Activated CD8-positive, alpha-beta memory T cell treated with anti-CD3 and anti-CD28 coated beads for 48 hours (primary cell): ENCODE measurements at regions not wholly inside any gene's neighbourhood (a gene's known extent, or its start where the extent isn't known, plus 50 kb on each side); places are given as distances from the start of the nearest gene placed in this dataset.
"Not testable (repeated sequence)": the region's sequence is repeated elsewhere in the genome, so short reads cannot be mapped to it uniquely, and the experiment has no call there.

Experiments
- DNase-seq, 3 experiments: peaks; one replicate each; pipeline ENCODE4 v3.0.0-alpha.2; 2020; ENCODE audit warnings: low read depth in 2 of 3, low spot score in 2 of 3

DNA sequence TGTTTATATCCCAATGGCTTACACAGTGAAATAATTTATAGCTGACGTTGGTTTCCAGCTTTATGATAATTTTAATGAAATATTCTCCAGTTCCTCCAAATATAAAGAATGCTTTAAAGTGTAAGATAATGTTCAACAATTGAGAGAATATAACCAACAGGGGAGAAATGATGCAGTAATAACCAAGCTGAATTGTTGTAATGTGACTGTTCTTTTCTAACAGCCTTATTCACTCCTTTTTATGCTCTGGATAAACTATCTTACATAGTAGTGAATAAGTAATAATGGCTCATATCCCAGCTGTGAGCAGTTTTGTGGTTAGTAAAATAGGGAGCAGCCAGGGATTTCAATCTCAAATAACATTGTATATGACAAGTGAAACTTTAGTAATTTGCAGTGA lies 2348.7 kb upstream of the ACO1 start:
- DNase-seq = no peak

DNA sequence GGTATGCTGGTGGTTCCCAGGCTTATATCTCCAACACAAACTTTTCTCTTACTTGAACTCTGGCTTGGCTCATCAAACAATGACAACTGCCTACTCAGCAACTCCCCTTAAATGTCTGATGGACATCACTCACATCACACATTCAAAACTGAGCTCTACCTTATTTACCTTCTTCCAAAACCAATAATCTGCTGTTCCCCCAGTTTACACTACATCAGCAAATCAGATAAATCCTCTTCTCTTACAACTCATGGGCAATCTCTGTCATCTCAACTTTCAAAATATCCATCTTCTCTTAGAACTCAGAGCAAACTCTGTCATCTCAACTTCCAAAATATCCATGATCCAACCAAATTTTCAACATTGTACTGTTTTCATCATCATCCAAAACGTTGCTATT lies 2347.9 kb upstream of the ACO1 start:
- no peak for DNase-seq

DNA sequence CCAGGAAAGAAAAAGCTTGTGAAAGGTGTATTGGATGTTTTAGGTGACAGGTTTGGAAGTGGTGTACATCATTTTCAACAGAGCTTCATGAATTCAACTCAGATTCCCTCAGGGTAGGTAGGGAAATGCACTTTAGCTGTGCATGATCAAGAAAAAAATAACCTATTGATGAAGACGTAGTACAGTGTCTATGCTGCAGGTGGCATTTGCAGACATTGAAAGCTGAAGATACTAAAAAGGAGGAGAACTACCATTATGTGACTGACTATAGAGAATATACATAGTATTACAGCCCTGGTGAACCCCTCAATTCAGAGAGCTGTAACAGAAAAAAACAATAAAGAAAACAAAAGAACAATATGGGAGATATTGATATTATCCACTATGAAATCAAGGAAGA lies 2344.7 kb upstream of the ACO1 start:
- no peak for DNase-seq

DNA sequence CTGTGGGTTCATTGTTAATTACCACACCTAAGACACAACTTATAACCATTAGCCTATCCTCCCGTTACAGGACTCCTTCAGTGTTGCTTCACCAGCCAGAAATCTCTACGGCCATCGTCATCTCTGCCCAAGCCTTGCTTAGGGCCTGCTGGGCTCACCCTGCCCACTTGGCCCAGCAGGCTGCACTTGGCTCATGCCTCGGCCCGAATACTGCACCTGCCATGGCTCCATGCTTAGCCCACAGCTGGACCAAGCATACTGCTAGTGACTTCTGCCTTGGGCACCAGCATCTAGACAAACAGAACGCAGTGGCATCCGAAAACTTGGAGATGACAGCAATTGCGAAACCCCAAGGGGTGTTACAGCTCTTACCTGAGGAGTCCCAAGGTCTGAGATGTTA lies 2336.0 kb upstream of the ACO1 start:
- no peak for DNase-seq

DNA sequence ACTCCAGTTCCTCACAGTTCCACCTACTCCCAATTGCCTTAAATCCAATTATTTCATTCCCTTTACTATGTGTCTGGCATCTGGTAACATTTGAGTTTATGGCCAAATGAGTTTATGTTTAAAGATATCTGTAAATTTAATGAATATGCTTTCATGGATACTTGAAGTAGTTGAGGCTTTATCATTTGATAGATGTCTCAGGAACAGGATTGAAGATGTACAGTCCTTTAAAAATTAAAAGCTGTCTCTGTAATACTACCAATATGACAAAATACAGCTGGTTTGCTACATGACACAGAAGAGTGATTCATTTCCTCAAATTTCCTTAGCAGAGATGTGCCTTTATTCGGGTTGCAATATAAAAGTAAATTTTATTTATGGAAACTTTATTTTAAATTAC lies 2326.0 kb upstream of the ACO1 start:
- no peak for DNase-seq

DNA sequence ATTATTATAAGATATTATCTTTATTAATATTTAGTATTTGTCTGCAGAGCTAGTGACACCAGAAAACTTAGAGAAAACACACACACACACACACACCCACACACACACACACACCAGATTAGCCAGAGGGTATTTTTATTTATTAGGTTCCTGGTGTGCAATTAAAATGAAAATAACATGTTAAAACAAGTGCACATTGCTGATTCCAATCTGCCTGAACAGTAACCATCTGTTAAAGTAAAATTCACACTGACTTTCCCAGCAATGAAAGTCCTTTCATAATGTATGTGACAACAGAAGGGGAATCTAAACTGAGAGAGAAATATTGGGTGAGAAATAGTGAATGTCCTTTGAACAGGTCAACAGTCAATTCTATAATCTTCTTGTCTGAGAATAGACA lies 2323.5 kb upstream of the ACO1 start:
- DNase-seq = no peak

DNA sequence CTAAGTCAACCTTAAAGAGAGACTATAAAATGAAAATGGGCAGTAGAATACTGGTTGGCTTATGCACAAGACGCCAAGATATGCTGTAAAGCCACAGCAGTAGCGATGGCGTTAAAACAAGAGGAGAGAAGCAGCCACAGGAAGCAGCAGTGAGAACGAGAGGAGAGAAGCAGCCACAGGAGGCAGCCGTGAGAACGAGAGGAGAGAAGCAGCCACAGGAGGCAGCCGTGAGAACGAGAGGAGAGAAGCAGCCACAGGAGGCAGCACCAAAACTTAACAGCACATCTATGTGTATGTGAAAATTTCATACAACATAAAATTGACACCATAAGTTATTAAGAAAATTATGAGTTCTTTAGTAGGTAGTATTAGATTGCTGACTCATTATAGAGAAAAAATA lies 2318.6 kb upstream of the ACO1 start:
- no peak for DNase-seq

DNA sequence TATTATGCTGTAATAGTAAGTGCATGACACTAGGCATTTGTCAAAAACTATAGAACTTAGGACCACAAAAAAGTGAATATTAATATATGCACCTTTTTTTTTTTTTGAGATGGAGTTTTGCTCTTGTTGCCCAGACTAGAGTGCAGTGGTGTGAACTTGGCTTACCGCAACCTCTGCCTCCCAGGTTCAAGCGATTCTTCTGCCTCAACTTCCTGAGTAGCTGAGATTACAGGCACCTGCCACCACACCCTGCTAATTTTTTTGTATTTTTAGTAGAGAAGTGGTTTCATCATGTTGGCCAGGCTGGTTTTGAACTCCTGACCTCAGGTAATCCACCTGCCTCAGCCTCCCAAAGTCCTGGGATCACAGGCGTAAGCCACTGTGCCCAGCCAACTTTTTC lies 2315.2 kb upstream of the ACO1 start:
- not testable (repeated sequence) for DNase-seq

DNA sequence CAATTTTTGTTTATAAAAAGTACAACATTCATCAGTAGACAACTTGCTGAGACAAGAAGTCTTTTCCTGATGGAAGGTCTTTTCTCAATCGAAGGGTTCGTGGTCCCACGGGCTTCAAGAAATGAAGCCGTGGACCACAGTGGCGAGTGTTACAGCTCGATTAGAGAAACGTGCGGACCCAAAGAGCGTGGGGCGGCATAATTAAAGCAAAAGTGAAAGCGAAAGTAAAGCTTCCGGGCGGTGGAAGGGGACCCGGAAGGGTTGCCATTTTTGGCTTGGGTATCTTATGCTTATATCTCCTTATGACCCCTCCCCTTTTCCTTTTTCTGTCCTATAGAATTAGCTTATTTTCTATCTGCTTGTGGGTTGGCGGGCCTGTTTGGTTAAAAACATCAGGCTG lies 2309.4 kb upstream of the ACO1 start:
- no peak for DNase-seq

DNA sequence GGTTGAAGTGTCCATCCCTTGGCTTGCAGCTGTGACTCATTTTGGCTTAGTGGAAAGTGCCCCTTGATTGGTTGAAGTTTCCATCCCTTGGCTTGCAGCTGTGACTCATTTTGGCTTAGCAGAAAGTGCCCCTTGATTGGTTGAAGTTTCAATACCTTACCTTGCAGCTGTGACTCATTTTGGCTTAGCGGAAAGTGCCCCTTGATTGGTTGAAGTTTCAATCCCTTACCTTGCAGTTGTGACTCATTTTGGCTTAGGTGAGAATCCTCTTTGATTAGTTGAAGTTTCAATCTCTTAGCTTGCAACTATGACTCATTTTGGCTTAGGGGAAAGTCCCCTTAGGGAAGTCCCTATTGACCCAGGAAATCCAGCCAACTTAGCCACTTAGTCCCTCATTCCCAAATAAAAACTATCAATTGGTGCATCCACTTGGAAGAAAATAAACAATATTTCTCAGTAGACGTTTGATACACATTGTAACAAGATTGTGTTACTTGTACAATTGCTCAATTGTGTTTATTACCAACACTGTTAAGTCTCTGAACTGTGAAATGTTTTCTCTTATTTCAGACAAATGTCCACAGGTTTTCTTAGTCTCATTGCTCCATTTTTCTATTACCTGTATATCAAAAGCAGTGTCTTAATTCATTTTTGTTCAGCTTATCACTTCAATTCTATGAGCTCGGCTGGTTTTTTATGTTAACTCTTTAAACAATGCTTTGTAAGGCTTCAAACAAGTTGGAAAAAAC lies 2308.8 kb upstream of the ACO1 start:
- DNase-seq = peak in 1 of 3 experiments; percentile 8

DNA sequence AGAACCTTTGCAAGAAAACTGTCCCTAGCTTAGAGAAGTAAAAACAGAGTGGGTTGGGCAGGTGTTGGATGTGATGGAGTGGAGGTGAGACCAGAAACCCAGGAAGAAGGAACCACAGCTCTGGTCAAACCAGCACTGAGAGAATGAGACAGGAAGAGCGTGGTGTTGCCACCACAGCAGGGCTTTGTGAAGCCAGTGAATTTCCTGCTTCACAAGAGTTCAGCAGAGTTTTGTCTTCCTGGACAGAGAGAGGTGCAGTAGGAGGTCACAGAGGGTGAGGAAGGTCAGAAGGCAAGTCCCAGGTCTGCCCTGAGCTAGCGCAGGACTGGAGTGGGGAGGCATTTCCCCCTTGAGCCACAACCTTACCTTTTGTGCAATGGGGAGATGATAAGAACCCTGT lies 2306.2 kb upstream of the ACO1 start:
- DNase-seq = no peak

DNA sequence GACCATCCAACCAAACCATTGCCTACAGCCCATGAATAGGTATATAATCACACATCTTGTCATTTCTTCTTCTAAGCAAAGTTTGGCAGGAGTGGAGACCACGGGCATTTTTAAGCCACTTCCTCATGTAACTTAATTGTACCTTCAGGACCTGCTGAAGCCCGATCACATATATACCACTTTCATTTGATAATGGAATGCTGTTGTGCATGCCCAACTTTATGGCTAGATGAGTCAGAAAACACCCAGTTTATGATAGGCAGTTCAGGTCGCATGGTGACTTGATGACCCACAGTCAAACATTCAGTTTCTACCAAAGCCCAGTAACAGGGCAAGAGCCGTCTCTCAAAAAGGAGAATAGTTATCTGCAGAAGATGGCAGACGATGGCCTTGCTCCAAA lies 2295.0 kb upstream of the ACO1 start:
- DNase-seq = no peak

DNA sequence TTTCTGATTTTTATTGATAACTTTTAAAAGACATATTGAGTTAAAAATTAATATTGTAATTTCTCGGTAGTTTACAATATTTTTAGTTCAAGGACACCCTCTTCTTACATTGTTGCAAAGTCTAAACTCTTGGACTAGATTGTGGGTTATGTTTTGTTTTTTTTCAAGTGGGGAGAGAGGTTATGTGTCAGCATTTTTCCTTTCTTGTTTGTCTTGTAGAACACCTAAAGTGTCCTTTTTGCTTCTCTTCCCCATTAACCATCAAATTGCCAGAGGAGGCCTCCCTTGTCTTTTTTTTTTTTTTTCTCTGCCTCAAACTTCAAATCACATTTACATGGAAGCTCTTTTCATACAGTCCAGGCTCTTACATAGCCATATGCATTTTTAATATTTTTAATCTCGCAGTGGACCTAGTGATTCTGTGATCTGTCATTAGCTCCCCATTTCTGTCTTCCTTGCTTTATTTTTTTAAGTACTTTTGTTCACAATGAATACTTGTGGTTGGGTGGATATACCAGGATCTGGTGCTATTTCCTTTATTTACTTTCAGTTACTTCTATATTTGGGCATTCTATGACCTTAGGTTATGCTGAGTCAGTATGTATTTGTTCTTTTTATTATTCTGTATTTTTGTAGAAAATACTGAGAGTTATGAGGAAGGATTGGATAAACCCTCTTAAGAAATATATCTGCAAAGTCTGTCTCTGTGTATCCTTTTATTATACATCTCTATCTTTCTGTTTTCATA lies 2280.6 kb upstream of the ACO1 start:
- DNase-seq = no peak

DNA sequence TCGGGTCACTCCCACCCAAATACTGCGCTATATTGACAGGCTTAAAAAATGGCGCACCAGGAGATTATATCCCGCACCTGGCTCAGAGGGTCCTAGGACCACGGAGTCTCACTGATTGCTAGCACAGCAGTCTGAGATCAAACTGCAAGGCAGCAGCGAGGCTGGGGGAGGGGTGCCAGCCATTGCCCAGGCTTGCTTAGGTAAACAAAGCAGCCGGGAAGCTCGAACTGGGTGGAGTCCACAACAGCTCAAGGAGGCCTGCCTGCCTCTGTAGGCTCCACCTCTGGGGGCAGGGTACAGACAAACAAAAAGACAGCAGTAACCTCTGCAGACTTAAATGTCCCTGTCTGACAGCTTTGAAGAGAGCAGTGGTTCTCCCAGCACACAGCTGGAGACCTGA lies 2277.3 kb upstream of the ACO1 start:
- DNase-seq = not testable (repeated sequence)

DNA sequence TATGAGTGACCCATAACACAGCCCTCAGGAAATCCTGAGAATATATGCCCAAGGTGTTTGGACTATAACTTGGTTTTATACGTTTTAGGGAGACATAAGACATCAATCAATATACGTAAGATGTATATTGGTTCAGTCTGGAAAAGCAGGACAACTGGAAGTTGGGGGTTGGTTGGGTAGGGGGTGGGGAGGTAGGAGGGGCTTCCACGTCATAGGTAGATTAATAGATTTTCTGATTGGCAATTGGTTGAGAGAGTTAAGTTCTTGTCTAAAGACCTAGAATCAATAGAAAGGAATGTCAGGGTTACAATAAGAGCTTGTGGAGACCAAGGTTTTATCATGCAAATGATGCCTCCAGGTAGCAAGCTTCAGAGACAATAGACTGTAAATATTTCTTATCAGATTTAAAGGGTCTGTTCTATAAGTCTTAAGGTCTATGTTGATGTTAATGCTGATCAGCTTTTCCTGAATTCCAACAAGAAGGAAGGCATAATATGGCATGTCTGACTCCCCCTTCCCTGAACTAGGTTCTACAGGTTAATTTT lies 2267.7 kb upstream of the ACO1 start:
- no peak for DNase-seq

DNA sequence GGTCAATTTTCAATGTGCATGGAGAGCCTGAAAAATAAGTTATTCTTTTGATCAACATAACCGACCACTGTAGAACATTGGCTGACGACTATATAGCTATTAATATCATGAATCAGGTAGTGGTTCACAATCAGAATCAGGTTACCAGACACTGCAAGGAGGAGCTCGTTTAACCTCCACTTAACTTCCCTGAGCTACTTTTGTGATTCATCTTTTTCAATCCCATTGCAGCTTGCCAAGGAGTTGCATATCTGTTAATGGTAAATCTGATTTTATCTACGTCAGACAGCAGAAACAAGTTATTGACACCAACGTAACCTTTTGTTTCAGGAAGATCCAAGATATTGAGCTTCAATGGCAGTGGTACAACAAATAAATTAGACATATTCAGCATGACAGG lies 2263.8 kb upstream of the ACO1 start:
- DNase-seq = no peak

DNA sequence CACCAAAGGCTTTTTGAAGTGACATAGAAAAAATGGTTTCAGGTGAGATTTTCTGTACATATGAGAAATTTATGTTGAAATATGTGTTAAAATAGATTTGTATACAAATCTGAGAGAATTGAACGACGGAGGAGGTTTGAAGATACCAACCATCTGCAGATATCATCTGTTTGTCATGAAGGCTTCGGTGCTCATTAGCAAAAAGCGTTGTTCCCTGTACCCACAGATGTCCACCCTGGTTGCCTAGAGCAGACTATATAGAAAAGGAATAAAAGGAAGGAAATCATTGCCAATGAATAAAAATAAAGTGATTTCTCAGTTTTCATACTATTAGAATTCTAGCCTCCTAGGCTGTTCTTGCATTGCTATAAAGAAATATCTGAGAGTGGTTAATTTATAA lies 2262.8 kb upstream of the ACO1 start:
- DNase-seq = no peak

DNA sequence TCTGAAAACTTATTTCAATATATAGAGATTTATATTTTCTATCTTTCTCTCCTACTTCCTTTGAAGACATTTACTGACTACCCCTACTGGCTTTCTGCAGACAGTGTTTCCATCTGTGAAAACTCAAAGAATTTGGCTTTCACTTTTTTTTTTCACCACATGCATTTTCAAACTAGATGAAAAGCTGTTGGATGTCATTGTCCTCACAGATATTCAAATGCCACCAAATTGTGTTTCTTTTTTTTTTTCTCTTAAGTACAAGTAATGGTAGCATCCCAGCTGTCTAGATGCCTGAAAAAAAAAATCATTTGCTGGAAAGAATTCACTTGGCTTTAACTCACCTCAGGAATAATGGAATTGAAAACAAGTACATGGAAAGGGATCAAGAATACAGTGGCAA lies 2258.6 kb upstream of the ACO1 start:
- no peak for DNase-seq

DNA sequence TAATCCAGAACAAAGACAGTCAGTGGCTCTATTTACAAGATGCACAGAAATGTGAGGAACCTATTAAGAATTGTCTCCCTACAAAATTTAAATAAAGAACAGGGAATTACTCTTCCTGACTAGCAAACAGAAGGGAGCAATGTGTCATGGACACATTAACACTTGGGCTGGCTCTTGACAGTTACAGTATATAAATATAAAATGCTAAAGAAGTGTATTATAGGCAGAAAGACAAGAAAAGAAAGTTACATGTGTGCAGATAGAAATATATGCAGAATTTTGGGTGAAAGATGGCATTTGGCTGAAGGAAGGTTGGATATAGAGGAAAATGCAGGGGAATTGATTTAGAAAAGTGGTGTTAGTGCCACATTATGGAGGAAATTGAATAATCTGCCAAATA lies 2257.1 kb upstream of the ACO1 start:
- DNase-seq = no peak

DNA sequence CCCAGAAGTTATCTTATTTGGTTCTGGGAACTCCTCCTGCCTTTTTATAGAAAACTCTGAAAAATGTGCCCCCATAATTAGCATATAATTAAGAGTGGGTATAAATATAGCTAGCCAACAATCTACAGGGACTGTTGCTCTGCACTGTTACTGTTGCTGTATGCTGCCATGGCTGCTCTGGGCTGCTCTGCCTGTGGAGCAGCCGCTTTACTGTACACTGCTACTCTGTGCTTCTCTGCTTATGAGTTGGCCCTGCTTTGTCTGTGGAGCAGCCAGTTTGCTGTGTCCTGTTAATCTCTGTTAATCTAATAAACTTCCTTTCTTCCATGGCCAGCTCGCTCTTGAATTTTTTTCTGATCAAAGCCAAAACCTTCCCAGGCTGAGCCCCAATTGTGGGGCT lies 2244.0 kb upstream of the ACO1 start:
- no peak for DNase-seq

DNA sequence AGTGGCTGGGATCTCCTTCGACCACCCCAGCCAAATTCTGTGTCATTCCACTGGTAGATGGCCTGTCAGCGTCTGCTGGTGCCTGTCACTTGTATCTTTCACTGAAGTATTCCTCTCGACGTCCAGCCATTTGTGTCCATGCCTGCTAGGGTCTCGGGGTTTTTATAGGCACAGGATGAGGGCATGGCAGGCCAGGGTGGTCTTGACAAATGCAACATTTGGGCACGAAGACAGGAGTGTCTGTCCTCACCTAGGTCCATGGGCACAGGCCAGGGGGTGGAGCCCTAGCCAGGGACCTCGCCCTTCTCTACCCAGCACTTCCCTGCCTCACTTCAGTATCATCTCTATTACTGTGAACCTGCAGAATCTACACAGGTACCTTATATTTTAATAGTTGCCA lies 2223.9 kb upstream of the ACO1 start:
- DNase-seq = no peak

DNA sequence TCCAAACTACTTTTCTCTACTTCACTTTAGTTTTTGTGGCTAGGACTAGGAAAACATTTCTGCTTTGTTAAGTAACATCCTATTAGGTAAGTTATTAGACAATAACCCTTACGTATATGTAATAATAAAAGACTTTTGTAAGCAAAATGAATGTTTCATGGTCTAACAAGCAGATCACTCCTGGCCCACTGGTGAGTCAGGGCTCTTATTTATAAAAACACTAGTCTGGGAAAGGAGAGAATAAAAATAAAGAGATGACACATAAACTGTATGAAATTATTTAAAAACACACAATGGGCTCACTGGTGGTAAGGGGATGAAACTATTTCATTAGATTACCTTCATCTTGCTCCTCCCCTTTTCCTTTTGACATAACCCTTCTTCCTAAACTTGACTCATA lies 2212.2 kb upstream of the ACO1 start:
- no peak for DNase-seq

DNA sequence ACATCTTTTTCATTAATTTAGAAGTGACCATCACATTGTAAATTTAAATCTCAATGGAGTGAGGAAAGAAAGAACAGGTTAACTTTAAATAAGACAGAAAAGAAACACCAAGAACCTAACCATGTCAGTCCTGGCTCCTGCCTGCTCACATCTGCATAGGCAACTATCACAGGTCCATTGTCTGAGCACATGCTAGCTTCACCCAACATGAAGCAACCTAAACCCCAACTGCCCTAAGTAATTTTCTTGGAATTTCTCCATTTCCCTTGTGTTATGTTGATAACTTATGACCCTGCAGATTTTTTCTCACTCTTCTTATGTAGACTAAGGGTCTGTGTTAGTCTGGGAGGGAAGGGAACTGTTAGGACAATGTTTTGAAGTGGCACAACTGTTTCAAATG lies 2205.8 kb upstream of the ACO1 start:
- DNase-seq = no peak
